HFFc6 (cell line): ENCODE measurements at regions not wholly inside any gene's neighbourhood (a gene's known extent, or its start where the extent isn't known, plus 50 kb on each side); places are given as distances from the start of the nearest gene placed in this dataset.

Source experiments
- DNase-seq: peaks from one replicate; pipeline ENCODE4 v3.0.0-alpha.2; 2018
- H3K27ac Mint-ChIP-seq: 2 replicates; pipeline ENCODE4 v1.8.0; 2020; ENCODE audit warnings: mild to moderate bottlenecking, mixed read lengths
- H3K27me3 Mint-ChIP-seq: 2 replicates; pipeline ENCODE4 v1.8.0; 2021; ENCODE audit warnings: mild to moderate bottlenecking, moderate library complexity, mixed read lengths; ENCODE audit not compliant: insufficient read depth
- H3K36me3 Mint-ChIP-seq: 2 replicates; pipeline ENCODE4 v1.8.0; 2021; ENCODE audit warnings: low read depth, mixed read lengths
- H3K4me1 Mint-ChIP-seq: 2 replicates; pipeline ENCODE4 v1.8.0; 2020; ENCODE audit warnings: low read depth, mixed read lengths
- H3K4me3 Mint-ChIP-seq: 2 replicates; pipeline ENCODE4 v1.8.0; 2020; ENCODE audit warnings: mild to moderate bottlenecking, moderate library complexity, mixed read lengths
- H3K9me3 Mint-ChIP-seq: 2 replicates; pipeline ENCODE4 v1.8.0; 2020; ENCODE audit warnings: mild to moderate bottlenecking, mixed read lengths
- CTCF ChIP-seq: fragments of 200-600 bp; sonication (generic); IDR thresholded peaks from 2 replicates; pipeline ENCODE4 v1.5.0; 2021; ENCODE audit warnings: antibody characterized with exemption, mild to moderate bottlenecking

- DNase-seq, result no peak
- TF ChIP-seq CTCF, result no peak
- no peaks in the 10 kb centered on the region for H3K4me1 Mint-ChIP-seq
- peaks cover 21% of the 10 kb centered on the region for H3K9me3 Mint-ChIP-seq
- no peaks in the 10 kb centered on the region for H3K27me3 Mint-ChIP-seq
- H3K4me3 Mint-ChIP-seq, result no peak overlapping the region
- H3K36me3 Mint-ChIP-seq, result no peaks in the 10 kb centered on the region
- no peak overlapping the region for H3K27ac Mint-ChIP-seq
Observed at GRCh38 chr2:129139380-129139779, 820.7 kb upstream of the HS6ST1 start.

- no peak for TF ChIP-seq CTCF
- DNase-seq, result no peak
- H3K4me3 Mint-ChIP-seq, result no peak overlapping the region
- H3K27ac Mint-ChIP-seq, result no peak overlapping the region
- H3K4me1 Mint-ChIP-seq, result no peaks in the 10 kb centered on the region
- no peaks in the 10 kb centered on the region for H3K36me3 Mint-ChIP-seq
- H3K27me3 Mint-ChIP-seq, result no peaks in the 10 kb centered on the region
- peaks cover 21% of the 10 kb centered on the region for H3K9me3 Mint-ChIP-seq
Observed at GRCh38 chr2:129142465-129142864, 823.8 kb upstream of the HS6ST1 start.

- Mint-ChIP-seq H3K4me3 (no peak overlapping the region), H3K36me3 (no peaks in the 10 kb centered on the region), H3K27ac (no peak overlapping the region), H3K4me1 (no peaks in the 10 kb centered on the region), H3K27me3 (no peaks in the 10 kb centered on the region), H3K9me3 (peaks cover 28% of the 10 kb centered on the region)
- DNase-seq, result no peak
- no peak for TF ChIP-seq CTCF
Observed at GRCh38 chr2:129144082-129144791, 825.6 kb upstream of the HS6ST1 start.

GRCh38 chr2:129152514-129152913 is 827.0 kb upstream of the RAB6C start:
- no peak for TF ChIP-seq CTCF
- H3K4me1 Mint-ChIP-seq, result no peaks in the 10 kb centered on the region
- no peak overlapping the region for H3K27ac Mint-ChIP-seq
- no peak overlapping the region for H3K4me3 Mint-ChIP-seq
- H3K27me3 Mint-ChIP-seq, result no peaks in the 10 kb centered on the region
- DNase-seq, result no peak
- H3K9me3 Mint-ChIP-seq, result peaks cover 44% of the 10 kb centered on the region
- 0 out of 2 replicates have a peak, but pooled peaks cover 3% of the 10 kb centered on the region for H3K36me3 Mint-ChIP-seq

GRCh38 chr2:129160879-129161278 is 818.6 kb upstream of the RAB6C start:
- no peaks in the 10 kb centered on the region for H3K4me1 Mint-ChIP-seq
- no peak overlapping the region for H3K27ac Mint-ChIP-seq
- H3K9me3 Mint-ChIP-seq, result peaks cover 56% of the 10 kb centered on the region
- no peak for TF ChIP-seq CTCF
- DNase-seq, result no peak
- H3K36me3 Mint-ChIP-seq, result peaks cover 5% of the 10 kb centered on the region
- peaks cover 3% of the 10 kb centered on the region; the same call in 1 of the 2 replicates for H3K27me3 Mint-ChIP-seq
- no peak overlapping the region for H3K4me3 Mint-ChIP-seq
